PC-9 (cell line): ENCODE measurements at regions not wholly inside any gene's neighbourhood (a gene's known extent, or its start where the extent isn't known, plus 50 kb on each side); places are given as distances from the start of the nearest gene placed in this dataset.
A peak's percentile ranks its signal among the peaks of the same experiment; 100 is the strongest.
"Not testable (repeated sequence)": the region's sequence is repeated elsewhere in the genome, so short reads cannot be mapped to it uniquely, and the experiment has no call there.

ENCODE experiments used
- BruUV-seq: library from RNA; stranded (reverse); fragments of 400-500 nt; replicated peaks from 2 replicates; lab custom pipeline; 2021; lab: Mats Ljungman, UMichigan
- CTCF ChIA-PET: fragments of 300-600 bp; sonication (Branson Sonifier 250); formaldehyde crosslinking; loops from one replicate; lab custom pipeline; 2022; ENCODE audit warnings: antibody characterized with exemption; lab: Charles Lee
- POLR2A ChIA-PET: fragments of 300-600 bp; sonication (Branson Sonifier 250); formaldehyde crosslinking; loops from one replicate; lab custom pipeline; 2022; ENCODE audit warnings: antibody characterized with exemption; ENCODE audit not compliant: unreplicated experiment; lab: Charles Lee
- DNase-seq, 2 experiments: peaks; one replicate each; pipeline versions ENCODE4 v3.0.0 to v3.0.0-alpha.2; 2015 to 2022; ENCODE audit warnings: mixed read lengths in 1 of 2
- H2AFZ ChIP-seq: fragments of 200-600 bp; sonication (generic); 2 replicates; pipeline ENCODE4 v1.8.1; 2017; ENCODE audit warnings: antibody characterized with exemption
- H3F3A ChIP-seq: fragments of 200-600 bp; sonication (generic); 2 replicates; pipeline ENCODE4 v1.8.1; 2017; ENCODE audit warnings: antibody characterized with exemption, mild to moderate bottlenecking, low read depth; ENCODE audit not compliant: insufficient read depth
- H3K27ac ChIP-seq: fragments of 200-600 bp; sonication (generic); 2 replicates; pipeline ENCODE4 v1.6.1; 2016; ENCODE audit warnings: mixed run types
- H3K27me3 ChIP-seq: fragments of 200-600 bp; sonication (generic); 2 replicates; pipeline ENCODE4 v1.6.1; 2016; ENCODE audit warnings: low read depth, mixed run types; ENCODE audit not compliant: insufficient read depth
- H3K36me3 ChIP-seq: fragments of 200-600 bp; sonication (generic); 2 replicates; pipeline ENCODE4 v1.6.1; 2016; ENCODE audit warnings: low read depth, mixed run types
- H3K4me1 ChIP-seq: fragments of 200-600 bp; sonication (generic); replicated peaks from 2 replicates; pipeline ENCODE4 v1.6.1; 2016; ENCODE audit warnings: mixed run types; ENCODE audit not compliant: insufficient read depth
- H3K4me2 ChIP-seq: fragments of 200-600 bp; sonication (generic); 2 replicates; pipeline ENCODE4 v1.6.1; 2017; ENCODE audit warnings: mixed run types
- H3K4me3 ChIP-seq: fragments of 200-600 bp; sonication (generic); 2 replicates; pipeline ENCODE4 v1.6.1; 2016; ENCODE audit warnings: mixed run types
- H3K79me2 ChIP-seq: fragments of 200-600 bp; sonication (generic); 2 replicates; pipeline ENCODE4 v1.6.1; 2017; ENCODE audit warnings: low read depth, mixed run types
- H3K9me2 ChIP-seq: fragments of 200-600 bp; sonication (generic); 2 replicates; pipeline ENCODE4 v1.8.1; 2017; ENCODE audit warnings: mild to moderate bottlenecking; ENCODE audit not compliant: insufficient read depth
- H3K9me3 ChIP-seq: fragments of 200-600 bp; sonication (generic); 2 replicates; pipeline ENCODE4 v1.8.1; 2016; ENCODE audit warnings: low read depth; ENCODE audit not compliant: insufficient read depth
- H4K20me1 ChIP-seq: fragments of 200-600 bp; sonication (generic); 2 replicates; pipeline ENCODE4 v1.8.1; 2017; ENCODE audit not compliant: insufficient read depth
- EZH2 ChIP-seq: fragments of 200-600 bp; sonication (generic); IDR thresholded peaks from 2 replicates; pipeline ENCODE4 v1.8.0; 2017; ENCODE audit warnings: antibody characterized with exemption, low read depth
- intact Hi-C: fragments of 100-400 bp; cut with micrococcal nuclease; formaldehyde crosslinking; loops from one replicate; pipeline ENCODE4 v1.10.0; 2022; ENCODE audit not compliant: unreplicated experiment
- TF ChIP-seq, protein P1 (sequence below): fragments of 200-600 bp; sonication (generic); conservative IDR thresholded peaks from 2 replicates; pipeline ENCODE4 v1.6.1; 2017; ENCODE audit warnings: mixed run types, antibody characterized with exemption, mild to moderate bottlenecking, moderate library complexity

DNA sequence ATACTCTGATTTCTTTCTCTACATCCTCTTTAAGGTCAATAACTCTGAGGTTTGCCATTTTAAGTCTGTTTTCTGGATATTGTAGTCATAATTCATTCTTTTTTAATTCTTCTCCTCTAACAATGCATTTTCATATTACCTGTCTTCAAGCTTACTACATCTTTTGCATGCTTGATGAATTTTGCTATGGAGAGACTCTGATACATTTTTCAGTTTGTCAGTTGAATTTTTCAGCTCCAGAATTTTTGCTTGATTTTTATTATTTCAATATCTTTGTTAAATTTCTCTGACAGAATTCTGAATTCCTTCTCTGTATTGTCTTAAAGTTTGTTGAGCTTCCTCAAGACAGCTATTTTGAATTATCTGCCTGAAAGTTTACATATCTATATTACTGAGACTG is 159.8 kb upstream of the ST8SIA4 start:
- Histone ChIP-seq H3K4me1 (no peaks in the 10 kb centered on the region), H3K4me3 (no peak overlapping the region), H3K36me3 (no peaks in the 10 kb centered on the region), H3K9me2 (no peaks in the 10 kb centered on the region), H4K20me1 (no peaks in the 10 kb centered on the region), H3K4me2 (no peak overlapping the region), H3K79me2 (no peaks in the 10 kb centered on the region), H3F3A (no peaks in the 10 kb centered on the region), H3K9me3 (no peaks in the 10 kb centered on the region), H3K27ac (no peak overlapping the region), H2AFZ (no peak overlapping the region), H3K27me3 (no peaks in the 10 kb centered on the region)
- no TSS peak for BruUV-seq
- TF ChIP-seq EZH2 = no peak
- TF ChIP-seq, protein P1, sequence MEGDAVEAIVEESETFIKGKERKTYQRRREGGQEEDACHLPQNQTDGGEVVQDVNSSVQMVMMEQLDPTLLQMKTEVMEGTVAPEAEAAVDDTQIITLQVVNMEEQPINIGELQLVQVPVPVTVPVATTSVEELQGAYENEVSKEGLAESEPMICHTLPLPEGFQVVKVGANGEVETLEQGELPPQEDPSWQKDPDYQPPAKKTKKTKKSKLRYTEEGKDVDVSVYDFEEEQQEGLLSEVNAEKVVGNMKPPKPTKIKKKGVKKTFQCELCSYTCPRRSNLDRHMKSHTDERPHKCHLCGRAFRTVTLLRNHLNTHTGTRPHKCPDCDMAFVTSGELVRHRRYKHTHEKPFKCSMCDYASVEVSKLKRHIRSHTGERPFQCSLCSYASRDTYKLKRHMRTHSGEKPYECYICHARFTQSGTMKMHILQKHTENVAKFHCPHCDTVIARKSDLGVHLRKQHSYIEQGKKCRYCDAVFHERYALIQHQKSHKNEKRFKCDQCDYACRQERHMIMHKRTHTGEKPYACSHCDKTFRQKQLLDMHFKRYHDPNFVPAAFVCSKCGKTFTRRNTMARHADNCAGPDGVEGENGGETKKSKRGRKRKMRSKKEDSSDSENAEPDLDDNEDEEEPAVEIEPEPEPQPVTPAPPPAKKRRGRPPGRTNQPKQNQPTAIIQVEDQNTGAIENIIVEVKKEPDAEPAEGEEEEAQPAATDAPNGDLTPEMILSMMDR = no peak
- intact Hi-C loops = no loop called here
- POLR2A ChIA-PET = no interaction called here
- no peak for DNase-seq
- CTCF ChIA-PET = no interaction called here

DNA sequence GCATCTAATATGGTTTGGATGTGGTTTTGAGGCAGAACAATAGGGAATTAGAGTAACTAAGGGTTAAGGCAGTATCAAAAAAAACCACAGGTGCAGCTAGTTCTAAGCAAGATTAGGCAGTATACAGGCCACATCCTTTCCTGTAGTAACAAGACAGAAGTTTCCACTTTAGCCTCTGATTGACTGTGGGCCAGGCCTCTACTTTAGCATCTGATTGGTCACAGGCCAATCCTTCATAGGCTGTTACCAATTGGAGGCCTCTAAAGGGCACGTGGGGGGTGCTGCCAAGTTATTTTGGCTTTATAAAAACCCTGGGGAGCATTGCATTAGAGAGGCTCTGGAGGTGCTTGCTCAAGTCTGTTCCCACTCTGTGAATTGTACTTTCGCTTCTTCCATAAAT is 144.1 kb upstream of the ST8SIA4 start:
- H2AFZ ChIP-seq = peak overlapping the region; percentile 23; the same call in 1 of the 2 replicates
- H3K27ac ChIP-seq = no peak overlapping the region
- CTCF ChIA-PET = no interaction called here
- intact Hi-C loops = loop anchor here (5.0 to 10.0 kb wide), 2 partner anchors 422 to 570 kb away; no protein-coding TSS in a partner anchor
- no peak for DNase-seq
- TF ChIP-seq, protein P1 = no peak
- TF ChIP-seq EZH2 = no peak
- POLR2A ChIA-PET = no interaction called here
- no peaks in the 10 kb centered on the region for H3K27me3 ChIP-seq
- H3K4me2 ChIP-seq = no peak overlapping the region
- no peaks in the 10 kb centered on the region for H3K9me2 ChIP-seq
- H3K79me2 ChIP-seq = no peaks in the 10 kb centered on the region
- no peaks in the 10 kb centered on the region for H3K9me3 ChIP-seq
- no peaks in the 10 kb centered on the region for H4K20me1 ChIP-seq
- H3K36me3 ChIP-seq = no peaks in the 10 kb centered on the region
- no peaks in the 10 kb centered on the region for H3F3A ChIP-seq
- no peaks in the 10 kb centered on the region for H3K4me1 ChIP-seq
- H3K4me3 ChIP-seq = no peak overlapping the region
- no TSS peak for BruUV-seq

DNA sequence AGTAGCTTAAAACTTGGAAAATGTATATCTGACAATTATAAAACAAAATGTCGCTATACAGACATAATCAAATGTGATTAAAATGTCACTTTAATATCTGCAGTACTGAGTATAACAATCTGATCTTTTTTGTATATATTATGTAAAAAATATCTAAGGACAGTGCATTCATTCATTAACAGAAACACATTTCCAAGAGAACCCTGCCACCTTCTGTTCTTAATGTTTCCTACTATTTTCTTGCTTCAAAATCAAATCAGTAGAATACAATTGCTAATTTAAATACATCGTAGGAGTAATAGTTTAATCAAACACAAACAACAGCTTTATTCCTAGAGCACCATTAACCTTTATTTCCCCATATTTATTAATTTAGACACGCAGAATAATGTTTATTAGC is 142.6 kb upstream of the ST8SIA4 start:
- no peak overlapping the region for H3K27ac ChIP-seq
- no peak overlapping the region for H3K4me3 ChIP-seq
- no peaks in the 10 kb centered on the region for H3K36me3 ChIP-seq
- intact Hi-C loops = loop anchor here (5.0 to 10.0 kb wide), 2 partner anchors 421 to 568 kb away; no protein-coding TSS in a partner anchor
- BruUV-seq = no TSS peak
- H3K9me3 ChIP-seq = no peaks in the 10 kb centered on the region
- CTCF ChIA-PET = no interaction called here
- no peaks in the 10 kb centered on the region for H3K79me2 ChIP-seq
- H3F3A ChIP-seq = no peaks in the 10 kb centered on the region
- POLR2A ChIA-PET = no interaction called here
- no peaks in the 10 kb centered on the region for H3K4me1 ChIP-seq
- no peaks in the 10 kb centered on the region for H4K20me1 ChIP-seq
- H2AFZ ChIP-seq = no peak overlapping the region
- no peaks in the 10 kb centered on the region for H3K27me3 ChIP-seq
- H3K4me2 ChIP-seq = no peak overlapping the region
- DNase-seq = no peak
- H3K9me2 ChIP-seq = no peaks in the 10 kb centered on the region
- TF ChIP-seq, protein P1 = peak; percentile 49
- TF ChIP-seq EZH2 = no peak

DNA sequence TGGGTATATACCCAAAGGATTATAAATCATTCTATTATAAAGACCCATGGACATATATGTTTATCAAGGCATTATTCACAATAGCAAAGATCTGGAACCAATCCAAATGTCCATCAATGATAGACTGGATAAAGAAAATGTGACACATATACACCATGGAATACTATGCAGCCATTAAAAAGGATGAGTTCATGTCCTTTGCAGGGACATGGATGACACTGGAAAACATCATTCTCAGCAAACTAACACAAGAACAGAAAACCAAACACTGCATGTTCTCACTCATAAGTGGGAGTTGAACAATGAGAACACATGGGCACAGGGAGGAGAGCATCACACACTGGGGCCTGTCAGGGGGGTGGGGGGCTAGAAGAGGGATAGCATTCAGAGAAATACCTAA is 136.9 kb upstream of the ST8SIA4 start:
- H3K4me2 ChIP-seq, H3K4me3 ChIP-seq, H3F3A ChIP-seq, H4K20me1 ChIP-seq, BruUV-seq, H3K79me2 ChIP-seq, H3K36me3 ChIP-seq, H3K27ac ChIP-seq, H3K27me3 ChIP-seq, DNase-seq, H2AFZ ChIP-seq, POLR2A ChIA-PET, H3K4me1 ChIP-seq, CTCF ChIA-PET, H3K9me2 ChIP-seq, H3K9me3 ChIP-seq: not testable (repeated sequence)
- intact Hi-C loops = loop anchor here (10.0 kb wide), 1 partner anchor 415 kb away; no protein-coding TSS in a partner anchor
